Natural killer cell treated with Interleukin-12 subunit alpha and Interleukin-12 subunit beta and Interleukin-15 and Interleukin-18, amount 100 ng/mL, for 72 hours (primary cell): ENCODE measurements at regions not wholly inside any gene's neighbourhood (a gene's known extent, or its start where the extent isn't known, plus 50 kb on each side); places are given as distances from the start of the nearest gene placed in this dataset.
"Not testable (repeated sequence)": the region's sequence is repeated elsewhere in the genome, so short reads cannot be mapped to it uniquely, and the experiment has no call there.

Experiments
- ATAC-seq, 2 donors: fragments of 150-1000 bp; cut with Tn5 transposase in 1 of 2; sonication (Bioruptor Pico), chemical (Tn5 transposase) in 1 of 2; 2 replicates each; pipeline ENCODE4 v1.10.0; 2021
- DNase-seq: peaks from one replicate; pipeline ENCODE4 v3.0.0; 2022; ENCODE audit warnings: low spot score
- H3K27ac Mint-ChIP-seq, 2 donors: 1 replicate in 1 of 2; 2 replicates in 1 of 2; pipeline ENCODE4 v1.8.0; 2022; ENCODE audit warnings: mixed read lengths in 2 of 2, mild to moderate bottlenecking in 1 of 2, moderate library complexity in 1 of 2
- H3K27me3 Mint-ChIP-seq, 2 donors: 1 replicate in 1 of 2; 2 replicates in 1 of 2; pipeline ENCODE4 v1.8.0; 2022; ENCODE audit warnings: mixed read lengths in 2 of 2
- H3K36me3 Mint-ChIP-seq: one replicate; pipeline ENCODE4 v1.8.0; 2022; ENCODE audit warnings: mixed read lengths
- H3K4me1 Mint-ChIP-seq, 2 donors: 1 replicate in 1 of 2; 2 replicates in 1 of 2; pipeline ENCODE4 v1.8.0; 2022; ENCODE audit warnings: low read depth in 2 of 2, mixed read lengths in 2 of 2, mild to moderate bottlenecking in 1 of 2
- H3K4me3 Mint-ChIP-seq: one replicate; pipeline ENCODE4 v1.8.0; 2022; ENCODE audit warnings: mixed read lengths
- H3K9me3 Mint-ChIP-seq: 2 replicates; pipeline ENCODE4 v1.8.0; 2022; ENCODE audit warnings: mixed read lengths

GRCh38 chr18:10162340-10162739 is 248.5 kb downstream of the VAPA start:
- no peaks in the 10 kb centered on the region for H3K36me3 Mint-ChIP-seq
- H3K4me3 Mint-ChIP-seq, result no peak overlapping the region
- ATAC-seq (no peak), DNase-seq (no peak)
- H3K4me1 Mint-ChIP-seq, result no peaks in the 10 kb centered on the region
- no peaks in the 10 kb centered on the region for H3K27me3 Mint-ChIP-seq
- H3K9me3 Mint-ChIP-seq, result no peaks in the 10 kb centered on the region
- no peak overlapping the region for H3K27ac Mint-ChIP-seq

- ATAC-seq, result no peak
- no peak overlapping the region for H3K4me3 Mint-ChIP-seq
Measured at GRCh38 chr18:10164271-10165071, 250.7 kb downstream of the VAPA start.

GRCh38 chr18:10166164-10166807 is 252.5 kb downstream of the VAPA start:
- Mint-ChIP-seq H3K27ac (no peak overlapping the region), H3K4me3 (no peak overlapping the region), H3K27me3 (no peaks in the 10 kb centered on the region), H3K4me1 (no peaks in the 10 kb centered on the region), H3K36me3 (no peaks in the 10 kb centered on the region), H3K9me3 (no peaks in the 10 kb centered on the region)
- ATAC-seq, result no peak
- no peak for DNase-seq

More at GRCh38 chr18:10164271-10165071, 250.7 kb downstream of the VAPA start:
- no peaks in the 10 kb centered on the region for H3K4me1 Mint-ChIP-seq
- H3K9me3 Mint-ChIP-seq, result no peaks in the 10 kb centered on the region
- H3K27ac Mint-ChIP-seq, result no peak overlapping the region
- H3K36me3 Mint-ChIP-seq, result no peaks in the 10 kb centered on the region
- DNase-seq, result no peak
- H3K27me3 Mint-ChIP-seq, result no peaks in the 10 kb centered on the region

GRCh38 chr18:10167759-10168158 is 253.9 kb downstream of the VAPA start:
- Mint-ChIP-seq H3K4me1 (no peaks in the 10 kb centered on the region), H3K27me3 (no peaks in the 10 kb centered on the region), H3K4me3 (no peak overlapping the region), H3K9me3 (no peaks in the 10 kb centered on the region), H3K27ac (no peak overlapping the region), H3K36me3 (no peaks in the 10 kb centered on the region)
- ATAC-seq, result no peak
- no peak for DNase-seq

GRCh38 chr18:10168477-10168876 is 254.7 kb downstream of the VAPA start:
- Mint-ChIP-seq H3K4me1 (no peaks in the 10 kb centered on the region), H3K4me3 (no peak overlapping the region), H3K27ac (no peak overlapping the region), H3K9me3 (no peaks in the 10 kb centered on the region), H3K27me3 (no peaks in the 10 kb centered on the region), H3K36me3 (no peaks in the 10 kb centered on the region)
- ATAC-seq, result no peak
- no peak for DNase-seq

- no peaks in the 10 kb centered on the region for H3K27me3 Mint-ChIP-seq
- H3K36me3 Mint-ChIP-seq, result no peaks in the 10 kb centered on the region
- no peaks in the 10 kb centered on the region for H3K4me1 Mint-ChIP-seq
- no peaks in the 10 kb centered on the region for H3K9me3 Mint-ChIP-seq
- H3K27ac Mint-ChIP-seq, result no peak overlapping the region
- ATAC-seq (no peak), DNase-seq (no peak)
- no peak overlapping the region for H3K4me3 Mint-ChIP-seq
Measured at GRCh38 chr18:10169064-10169562, 255.3 kb downstream of the VAPA start.

GRCh38 chr18:10169814-10170213 is 256.0 kb downstream of the VAPA start:
- no peaks in the 10 kb centered on the region for H3K4me1 Mint-ChIP-seq
- H3K36me3 Mint-ChIP-seq, result no peaks in the 10 kb centered on the region
- DNase-seq (no peak), ATAC-seq (no peak)
- no peaks in the 10 kb centered on the region for H3K9me3 Mint-ChIP-seq
- H3K27me3 Mint-ChIP-seq, result no peaks in the 10 kb centered on the region
- no peak overlapping the region for H3K4me3 Mint-ChIP-seq
- no peak overlapping the region for H3K27ac Mint-ChIP-seq

GRCh38 chr18:10170375-10170774 is 256.6 kb downstream of the VAPA start:
- Mint-ChIP-seq H3K36me3 (no peaks in the 10 kb centered on the region), H3K27me3 (no peaks in the 10 kb centered on the region), H3K27ac (no peak overlapping the region), H3K9me3 (no peaks in the 10 kb centered on the region), H3K4me3 (no peak overlapping the region), H3K4me1 (no peaks in the 10 kb centered on the region)
- no peak for ATAC-seq
- no peak for DNase-seq

GRCh38 chr18:10175333-10175732 is 261.5 kb downstream of the VAPA start:
- not testable (repeated sequence) for H3K27ac Mint-ChIP-seq, ATAC-seq, H3K4me1 Mint-ChIP-seq, H3K9me3 Mint-ChIP-seq, H3K4me3 Mint-ChIP-seq, DNase-seq, H3K36me3 Mint-ChIP-seq
- peaks cover 2 to 21% of the 10 kb centered on the region in 2 donors for H3K27me3 Mint-ChIP-seq

GRCh38 chr18:10179326-10179725 is 265.5 kb downstream of the VAPA start:
- H3K4me3 Mint-ChIP-seq, H3K4me1 Mint-ChIP-seq, H3K9me3 Mint-ChIP-seq, ATAC-seq, H3K36me3 Mint-ChIP-seq, DNase-seq, H3K27ac Mint-ChIP-seq: not testable (repeated sequence)
- H3K27me3 Mint-ChIP-seq, result peaks cover 2 to 21% of the 10 kb centered on the region in 2 donors

- H3K9me3 Mint-ChIP-seq, result peaks cover 3% of the 10 kb centered on the region
Measured at GRCh38 chr18:10182009-10182624, 268.3 kb downstream of the VAPA start.

GRCh38 chr18:10184776-10185175 is 269.7 kb upstream of the APCDD1 start:
- no peak overlapping the region for H3K27ac Mint-ChIP-seq
- DNase-seq, result no peak
- ATAC-seq, result no peak
- peaks cover 0 to 2% of the 10 kb centered on the region in 2 donors for H3K27me3 Mint-ChIP-seq
- no peaks in the 10 kb centered on the region for H3K9me3 Mint-ChIP-seq
- no peaks in the 10 kb centered on the region for H3K4me1 Mint-ChIP-seq
- H3K36me3 Mint-ChIP-seq, result no peaks in the 10 kb centered on the region
- H3K4me3 Mint-ChIP-seq, result no peak overlapping the region

More at GRCh38 chr18:10182009-10182624, 268.3 kb downstream of the VAPA start:
- peaks cover 2 to 12% of the 10 kb centered on the region in 2 donors for H3K27me3 Mint-ChIP-seq
- H3K36me3 Mint-ChIP-seq, result no peaks in the 10 kb centered on the region
- H3K4me1 Mint-ChIP-seq, result no peaks in the 10 kb centered on the region
- no peak overlapping the region for H3K4me3 Mint-ChIP-seq
- ATAC-seq (no peak), DNase-seq (no peak)
- no peak overlapping the region for H3K27ac Mint-ChIP-seq

- no peaks in the 10 kb centered on the region for H3K36me3 Mint-ChIP-seq
Measured at GRCh38 chr18:10188971-10189810, 265.2 kb upstream of the APCDD1 start.

More at GRCh38 chr18:10188971-10189810, 265.2 kb upstream of the APCDD1 start:
- DNase-seq (no peak), ATAC-seq (no peak)
- Mint-ChIP-seq H3K27ac (no peak overlapping the region), H3K9me3 (no peaks in the 10 kb centered on the region), H3K4me3 (no peak overlapping the region), H3K27me3 (peaks cover 0 to 2% of the 10 kb centered on the region in 2 donors), H3K4me1 (no peaks in the 10 kb centered on the region)
